GM18909 (cell line): ENCODE measurements at regions not wholly inside any gene's neighbourhood (a gene's known extent, or its start where the extent isn't known, plus 50 kb on each side); places are given as distances from the start of the nearest gene placed in this dataset.
"Not testable (repeated sequence)": the region's sequence is repeated elsewhere in the genome, so short reads cannot be mapped to it uniquely, and the experiment has no call there.

Experiments used
- ATAC-seq: cut with Tn5 transposase; IDR thresholded peaks from one replicate; pipeline ENCODE4 v1.9.1; 2021; ENCODE audit warnings: mild to moderate bottlenecking; ENCODE audit not compliant: unreplicated experiment, poor library complexity

DNA sequence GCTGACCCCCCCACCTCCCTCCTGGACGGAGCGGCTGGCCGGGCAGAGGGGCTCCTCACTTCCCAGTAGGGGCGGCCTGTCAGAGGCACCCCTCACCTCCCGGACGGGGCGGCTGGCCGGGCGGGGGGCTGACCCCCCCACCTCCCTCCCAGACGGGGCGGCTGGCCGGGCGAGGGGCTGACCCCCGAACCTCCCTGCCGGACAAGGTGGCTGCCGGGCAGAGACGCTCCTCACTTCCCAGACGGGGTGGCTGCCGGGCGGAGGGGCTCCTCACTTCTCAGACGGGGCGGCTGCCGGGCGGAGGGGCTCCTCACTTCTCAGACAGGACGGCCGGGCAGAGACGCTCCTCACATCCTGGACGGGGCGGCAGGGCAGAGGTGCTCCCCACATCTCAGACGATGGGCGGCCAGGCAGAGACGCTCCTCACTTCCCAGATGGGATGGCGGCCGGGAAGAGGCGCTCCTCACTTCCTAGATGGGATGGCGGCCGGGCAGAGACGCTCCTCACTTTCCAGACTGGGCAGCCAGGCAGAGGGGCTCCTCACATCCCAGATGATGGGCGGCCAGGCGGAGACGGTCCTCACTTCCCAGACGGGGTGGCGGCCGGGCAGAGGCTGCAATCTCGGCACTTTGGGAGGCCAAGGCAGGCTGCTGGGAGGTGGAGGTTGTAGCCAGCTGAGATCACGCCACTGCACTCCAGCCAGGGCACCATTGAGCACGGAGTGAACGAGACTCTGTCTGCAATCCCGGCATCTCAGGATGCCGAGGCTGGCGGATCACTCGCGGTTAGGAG lies 66.2 kb upstream of the PAPPA2 start:
- ATAC-seq = not testable (repeated sequence)

DNA sequence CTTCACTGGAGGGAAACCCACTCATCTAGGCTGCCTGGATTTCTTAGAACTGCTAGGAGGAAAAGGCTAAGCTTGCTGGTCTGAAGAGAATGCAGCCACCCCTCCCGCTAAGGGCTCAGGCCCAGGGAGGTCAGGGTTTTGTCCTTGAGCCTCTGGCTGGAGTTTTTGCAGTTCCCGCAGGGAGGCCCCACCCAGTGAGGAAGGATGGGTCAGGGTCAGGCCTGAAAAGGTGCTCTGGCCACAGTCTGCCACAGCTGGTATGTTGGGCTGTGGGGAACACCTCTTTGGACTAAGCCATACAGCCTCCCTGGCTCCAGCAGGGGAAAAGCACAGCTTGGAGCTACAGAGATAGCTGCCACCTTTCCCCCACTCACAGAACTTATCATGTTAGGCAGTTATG lies 71.4 kb upstream of the PAPPA2 start:
- ATAC-seq = no peak

DNA sequence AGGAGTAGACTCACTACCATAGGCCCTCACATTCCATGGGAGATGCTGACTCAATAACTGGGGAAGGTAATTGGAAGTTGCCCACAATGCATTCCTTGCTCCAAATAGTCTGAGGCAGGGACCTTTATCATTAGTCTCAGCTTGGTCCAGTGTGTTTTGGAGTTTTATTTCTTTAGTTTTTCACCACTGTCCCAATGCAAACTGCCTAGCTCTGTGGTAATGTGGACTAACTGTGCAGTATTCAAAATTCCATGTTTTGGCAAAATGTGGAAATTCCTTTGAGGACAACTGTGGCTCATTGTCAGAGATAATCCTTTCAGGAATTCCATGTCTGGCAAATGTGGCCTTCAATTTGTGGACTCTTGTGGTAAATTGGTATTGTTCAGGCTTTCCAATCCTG lies 78.1 kb upstream of the PAPPA2 start:
- no peak for ATAC-seq

DNA sequence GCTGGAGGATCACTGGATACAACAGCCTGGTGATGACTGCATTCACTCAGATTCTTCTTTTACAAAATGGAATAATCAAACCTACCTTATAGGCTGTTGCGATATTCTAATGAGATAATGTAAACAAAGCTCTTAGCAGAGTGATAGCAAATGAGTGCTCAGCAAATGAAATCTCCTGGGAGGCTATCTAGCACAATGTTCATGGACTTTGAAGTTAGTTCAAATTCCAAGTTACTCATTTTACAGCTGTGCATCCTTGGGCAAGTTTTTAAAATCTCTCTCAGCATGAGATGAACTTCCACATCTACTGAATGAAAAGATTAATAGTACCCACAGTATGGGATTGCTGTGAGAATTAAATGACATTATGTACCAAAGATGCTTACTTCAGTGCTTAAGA lies 80.8 kb upstream of the PAPPA2 start:
- ATAC-seq = no peak

DNA sequence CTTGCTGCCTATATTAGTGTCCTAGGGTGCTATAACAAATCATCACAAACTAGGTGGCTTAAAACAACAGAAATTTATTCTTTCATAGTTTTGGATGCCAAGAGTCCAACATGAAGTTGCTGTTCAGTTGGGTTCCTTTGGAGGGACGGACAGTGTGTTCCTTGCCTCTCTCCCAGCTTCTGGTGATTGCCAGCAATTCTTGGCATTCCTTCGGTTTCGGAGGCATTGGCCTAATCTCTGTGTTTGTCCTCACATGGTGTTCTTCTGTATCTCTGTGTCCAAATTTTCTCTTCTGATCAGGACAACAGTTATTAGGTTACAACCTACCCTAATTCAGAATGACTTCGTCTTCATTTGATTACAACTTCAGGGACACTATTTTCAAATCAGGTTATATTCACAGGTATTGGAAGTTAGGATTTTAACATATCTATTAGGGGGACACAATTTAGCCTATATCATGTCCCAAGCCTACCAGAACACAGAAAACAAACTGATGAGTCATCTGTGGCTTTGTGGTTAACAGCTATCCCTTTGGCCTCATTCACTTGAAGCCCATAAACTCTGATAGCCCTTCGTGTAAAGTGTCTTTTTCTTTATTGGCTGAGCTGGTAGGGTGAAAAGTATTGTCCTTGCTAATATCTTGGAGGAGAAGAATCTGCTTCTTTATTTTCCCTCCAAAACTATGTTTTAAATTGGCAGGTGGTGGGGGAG lies 83.2 kb upstream of the PAPPA2 start:
- no peak for ATAC-seq

- ATAC-seq = peak; percentile 69
These were observed 87.9 kb upstream of the PAPPA2 start for GRCh38 chr1:176374967-176375569.

- no peak for ATAC-seq
These were observed 98.6 kb upstream of the PAPPA2 start for GRCh38 chr1:176364236-176364905.

- not testable (repeated sequence) for ATAC-seq
These were observed 113.8 kb upstream of the PAPPA2 start for GRCh38 chr1:176349135-176349715.

DNA sequence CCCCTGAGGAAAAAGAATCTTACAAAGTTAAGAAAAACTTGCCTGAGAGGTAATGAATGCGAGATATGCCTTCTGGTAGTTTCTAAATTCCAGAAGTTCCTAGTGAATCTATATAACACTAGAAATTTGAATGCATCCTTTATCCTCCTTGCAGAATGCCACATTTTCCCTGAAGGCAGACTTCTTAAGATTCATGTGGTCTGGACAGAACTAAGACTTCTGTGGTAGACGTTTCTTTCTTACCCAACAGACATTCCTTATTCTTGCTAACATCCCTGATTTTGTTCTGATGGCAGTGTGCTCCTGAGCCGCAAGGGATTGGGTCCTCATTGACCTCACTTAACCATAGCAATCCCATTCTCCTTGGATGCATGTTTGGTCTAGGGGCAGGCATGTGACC lies 121.3 kb upstream of the PAPPA2 start:
- no peak for ATAC-seq

GRCh38 chr1:176338877-176339276 lies 124.1 kb upstream of the PAPPA2 start:
- no peak for ATAC-seq

- ATAC-seq = no peak
These were observed 123.7 kb upstream of the COP1 start for GRCh38 chr1:176330782-176331181.

DNA sequence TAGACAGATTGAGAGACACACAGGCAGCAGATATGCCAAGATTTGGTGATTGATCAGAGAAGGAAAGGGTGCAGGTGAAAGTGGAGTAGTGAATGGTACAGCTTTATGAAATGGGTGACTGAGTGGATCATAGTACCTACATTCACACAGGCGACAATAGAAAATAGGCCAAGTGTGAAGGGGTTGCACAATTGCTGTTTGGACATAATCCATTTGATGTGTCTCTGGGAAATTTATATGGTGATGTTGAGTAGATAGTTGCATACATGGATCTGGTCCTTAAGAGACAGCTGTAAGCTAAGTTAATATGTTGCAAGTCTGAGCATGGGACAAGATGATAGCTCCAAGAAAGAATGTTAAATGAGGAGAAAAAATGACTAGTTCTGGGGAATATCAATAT lies 118.6 kb upstream of the COP1 start:
- ATAC-seq = no peak

GRCh38 chr1:176323472-176323871 lies 116.4 kb upstream of the COP1 start:
- no peak for ATAC-seq

DNA sequence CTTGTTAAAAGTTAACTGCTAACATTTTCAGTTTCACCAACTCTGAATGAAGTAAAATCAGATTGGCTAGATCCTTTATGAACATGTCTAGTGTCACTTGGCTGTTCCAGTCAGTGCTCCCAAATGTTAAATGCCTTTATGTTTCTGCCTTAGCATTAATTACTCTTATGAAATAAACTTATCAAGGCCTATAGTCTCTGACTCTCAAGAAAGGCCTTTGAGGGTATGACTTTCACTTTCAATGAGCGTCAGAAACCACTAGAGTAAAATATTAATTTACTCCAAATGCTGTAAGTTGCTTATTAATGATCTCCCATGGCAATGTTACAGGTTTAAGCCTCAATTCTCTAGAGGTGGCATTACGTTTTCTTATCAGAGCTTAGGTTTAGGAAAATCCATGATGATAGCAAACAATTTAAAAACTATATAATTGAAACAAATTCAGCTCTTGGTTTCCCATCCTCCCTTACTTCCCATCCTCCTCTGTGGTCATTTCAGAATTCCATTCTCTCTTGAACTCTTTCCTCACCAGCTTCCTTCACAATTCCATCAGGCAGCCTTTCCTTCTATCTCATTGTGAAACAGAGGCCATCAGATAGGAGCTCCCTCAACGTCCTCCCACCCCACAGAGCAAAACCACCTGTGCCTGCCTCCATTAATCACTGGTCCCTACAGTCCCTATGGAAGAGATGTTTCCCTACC lies 108.6 kb upstream of the COP1 start:
- peak; percentile 96 for ATAC-seq

GRCh38 chr1:176296602-176297001 lies 89.5 kb upstream of the COP1 start:
- not testable (repeated sequence) for ATAC-seq

DNA sequence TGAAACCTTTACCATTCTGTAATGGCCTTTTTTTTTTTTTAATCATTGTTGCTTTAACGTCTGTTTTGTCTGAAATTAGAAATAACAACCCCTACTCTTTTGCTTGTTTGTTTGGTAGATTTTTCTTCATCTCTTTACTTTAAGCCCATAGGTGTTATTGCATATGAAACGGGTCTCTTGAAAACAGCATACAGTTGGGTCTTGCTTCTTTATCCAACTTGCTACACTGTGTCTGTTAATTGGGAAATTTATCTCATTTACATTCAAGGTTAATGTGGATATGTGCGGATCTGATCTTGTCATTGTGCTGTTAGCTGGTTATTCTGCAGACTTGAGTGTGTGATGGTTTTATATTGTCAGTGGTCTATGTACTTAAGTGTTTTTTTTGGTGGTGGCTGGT lies 78.9 kb upstream of the COP1 start:
- ATAC-seq = no peak

DNA sequence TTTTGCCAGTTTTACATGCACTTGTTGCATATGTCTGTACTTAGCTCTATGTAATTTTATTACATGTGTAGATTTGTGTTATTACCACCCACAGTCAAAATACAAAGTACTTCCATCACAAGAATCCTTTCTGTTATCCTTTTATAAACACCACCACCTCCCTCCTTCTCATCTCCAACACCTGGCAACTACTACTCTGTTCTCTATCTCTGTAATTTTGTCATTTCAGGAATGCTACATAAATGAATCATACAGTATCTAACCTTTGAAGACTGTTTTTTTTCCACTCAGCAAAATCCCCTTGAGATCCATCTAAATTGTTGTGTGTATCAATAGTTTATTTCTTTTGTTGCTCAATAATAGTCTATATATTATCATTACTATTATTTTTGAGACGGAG lies 64.5 kb upstream of the COP1 start:
- no peak for ATAC-seq
